ENCODE measurements at regions not wholly inside any gene's neighbourhood (a gene's known extent, or its start where the extent isn't known, plus 50 kb on each side); places are given as distances from the start of the nearest gene placed in this dataset.

DNA sequence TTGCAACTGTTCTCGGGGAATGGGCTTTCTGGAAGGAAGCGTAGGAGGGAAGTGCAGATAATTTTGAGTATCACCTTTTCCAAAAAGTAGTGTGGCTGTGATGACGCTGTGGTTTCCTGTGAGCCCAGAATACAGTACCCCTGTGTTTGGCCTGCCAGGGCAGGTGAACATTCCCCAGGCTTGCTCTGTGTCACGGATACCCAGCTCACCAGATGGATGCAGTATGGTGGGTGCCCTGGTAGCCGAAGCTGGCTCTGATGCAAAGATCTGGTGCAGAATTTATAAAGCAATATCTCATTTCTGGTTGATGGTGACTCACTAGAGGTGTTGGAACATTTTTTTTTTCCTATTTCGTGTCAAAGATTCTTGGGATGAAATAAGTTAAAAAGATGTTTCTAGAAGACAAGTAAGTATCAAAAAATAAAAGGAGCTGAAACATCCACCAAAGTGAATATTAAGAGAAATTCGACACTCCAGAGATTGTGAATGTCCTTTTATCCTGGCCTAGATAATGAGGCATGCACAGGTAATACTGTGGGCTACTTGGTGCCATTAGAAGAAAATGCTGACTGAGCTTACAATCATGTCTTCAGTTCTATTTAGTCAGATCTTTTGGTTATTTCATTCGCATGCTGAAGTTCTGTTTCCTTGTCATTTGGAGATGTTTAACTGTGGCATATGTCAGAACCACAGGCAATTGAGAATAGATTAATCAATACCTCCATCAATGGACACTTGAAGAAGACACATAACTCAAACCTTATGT is 200.1 kb downstream of the GADD45G start (continued):
- no peak for TF ChIP-seq E2F8 (IDR thresholded peaks at IDR 0.05; ENCODE audit: low read depth, partially characterized antibody)
- TF ChIP-seq, protein P1, sequence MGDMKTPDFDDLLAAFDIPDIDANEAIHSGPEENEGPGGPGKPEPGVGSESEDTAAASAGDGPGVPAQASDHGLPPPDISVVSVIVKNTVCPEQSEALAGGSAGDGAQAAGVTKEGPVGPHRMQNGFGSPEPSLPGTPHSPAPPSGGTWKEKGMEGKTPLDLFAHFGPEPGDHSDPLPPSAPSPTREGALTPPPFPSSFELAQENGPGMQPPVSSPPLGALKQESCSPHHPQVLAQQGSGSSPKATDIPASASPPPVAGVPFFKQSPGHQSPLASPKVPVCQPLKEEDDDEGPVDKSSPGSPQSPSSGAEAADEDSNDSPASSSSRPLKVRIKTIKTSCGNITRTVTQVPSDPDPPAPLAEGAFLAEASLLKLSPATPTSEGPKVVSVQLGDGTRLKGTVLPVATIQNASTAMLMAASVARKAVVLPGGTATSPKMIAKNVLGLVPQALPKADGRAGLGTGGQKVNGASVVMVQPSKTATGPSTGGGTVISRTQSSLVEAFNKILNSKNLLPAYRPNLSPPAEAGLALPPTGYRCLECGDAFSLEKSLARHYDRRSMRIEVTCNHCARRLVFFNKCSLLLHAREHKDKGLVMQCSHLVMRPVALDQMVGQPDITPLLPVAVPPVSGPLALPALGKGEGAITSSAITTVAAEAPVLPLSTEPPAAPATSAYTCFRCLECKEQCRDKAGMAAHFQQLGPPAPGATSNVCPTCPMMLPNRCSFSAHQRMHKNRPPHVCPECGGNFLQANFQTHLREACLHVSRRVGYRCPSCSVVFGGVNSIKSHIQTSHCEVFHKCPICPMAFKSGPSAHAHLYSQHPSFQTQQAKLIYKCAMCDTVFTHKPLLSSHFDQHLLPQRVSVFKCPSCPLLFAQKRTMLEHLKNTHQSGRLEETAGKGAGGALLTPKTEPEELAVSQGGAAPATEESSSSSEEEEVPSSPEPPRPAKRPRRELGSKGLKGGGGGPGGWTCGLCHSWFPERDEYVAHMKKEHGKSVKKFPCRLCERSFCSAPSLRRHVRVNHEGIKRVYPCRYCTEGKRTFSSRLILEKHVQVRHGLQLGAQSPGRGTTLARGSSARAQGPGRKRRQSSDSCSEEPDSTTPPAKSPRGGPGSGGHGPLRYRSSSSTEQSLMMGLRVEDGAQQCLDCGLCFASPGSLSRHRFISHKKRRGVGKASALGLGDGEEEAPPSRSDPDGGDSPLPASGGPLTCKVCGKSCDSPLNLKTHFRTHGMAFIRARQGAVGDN (IDR thresholded peaks at IDR 0.05): no peak
- TF ChIP-seq BMI1 (IDR thresholded peaks at IDR 0.05; ENCODE audit: borderline replicate concordance): no peak
- TF ChIP-seq MEF2A (IDR thresholded peaks at IDR 0.05; ENCODE audit: insufficient read depth, low read depth, low read length): no peak
- TF ChIP-seq ZBED1 (IDR thresholded peaks at IDR 0.05; ENCODE audit: borderline replicate concordance): no peak
- no peak for TF ChIP-seq SREBF1 (IDR thresholded peaks at IDR 0.05; ENCODE audit: low read length)
- TF ChIP-seq TCF12 (IDR thresholded peaks at IDR 0.05; ENCODE audit: low read depth, low read length): no peak
- TF ChIP-seq NRF1 (conservative IDR thresholded peaks at IDR 0.05; ENCODE audit: low read depth, low read length): no peak
- no peak for TF ChIP-seq SIN3A (IDR thresholded peaks at IDR 0.05; ENCODE audit: low read depth, low read length)
- no peak for TF ChIP-seq STAT3 (IDR thresholded peaks at IDR 0.05; ENCODE audit: low read depth, low read length)
